IMR-90 (cell line): ENCODE measurements at regions not wholly inside any gene's neighbourhood (a gene's known extent, or its start where the extent isn't known, plus 50 kb on each side); places are given as distances from the start of the nearest gene placed in this dataset.

Experiments
- BHLHE40 ChIP-seq: fragments of 150-350 bp; IDR thresholded peaks from 2 replicates; pipeline ENCODE4 v1.6.1; 2016; ENCODE audit warnings: mild to moderate bottlenecking, low read depth, low read length
- CEBPB ChIP-seq: IDR thresholded peaks from 2 replicates; pipeline ENCODE4 v1.6.1; 2012; ENCODE audit warnings: low read depth, low read length, improper control_type of control experiment
- CTCF ChIP-seq: conservative IDR thresholded peaks from 2 replicates; pipeline ENCODE4 v1.5.1; 2012; ENCODE audit warnings: mild to moderate bottlenecking, low read depth, low read length, improper control_type of control experiment
- FOS ChIP-seq: fragments of 150-350 bp; IDR thresholded peaks from 2 replicates; pipeline ENCODE4 v1.6.1; 2016; ENCODE audit warnings: low read depth, low read length
- MAFK ChIP-seq: IDR thresholded peaks from 2 replicates; pipeline ENCODE4 v1.6.1; 2012; ENCODE audit warnings: low read depth, low read length, improper control_type of control experiment
- MXI1 ChIP-seq: IDR thresholded peaks from 2 replicates; pipeline ENCODE4 v1.6.1; 2012; ENCODE audit warnings: low read depth, mild to moderate bottlenecking, low read length, moderate library complexity, borderline replicate concordance
- POLR2A ChIP-seq: IDR thresholded peaks from 2 replicates; pipeline ENCODE4 v1.6.1; 2012; ENCODE audit warnings: mild to moderate bottlenecking, low read depth, low read length
- RAD21 ChIP-seq: IDR thresholded peaks from 2 replicates; pipeline ENCODE4 v1.6.1; 2012; ENCODE audit warnings: low read length, improper control_type of control experiment
- RFX5 ChIP-seq: IDR thresholded peaks from 2 replicates; pipeline ENCODE4 v1.8.0; 2012; ENCODE audit warnings: low read depth, mild to moderate bottlenecking, low read length, moderate library complexity
- SMC3 ChIP-seq: fragments of 150-350 bp; IDR thresholded peaks from 2 replicates; pipeline ENCODE4 v1.6.1; 2016; ENCODE audit warnings: low read depth, mild to moderate bottlenecking, antibody characterized with exemption, low read length, moderate library complexity
- USF2 ChIP-seq: fragments of 150-350 bp; IDR thresholded peaks from 2 replicates; pipeline ENCODE4 v1.6.1; 2017; ENCODE audit warnings: mild to moderate bottlenecking, antibody characterized with exemption, low read length, low read depth
- TF ChIP-seq, protein P1 (sequence below): fragments of 150-350 bp; IDR thresholded peaks from 2 replicates; pipeline ENCODE4 v1.6.1; 2016; ENCODE audit warnings: low read depth, mild to moderate bottlenecking, low read length, moderate library complexity, borderline replicate concordance

DNA sequence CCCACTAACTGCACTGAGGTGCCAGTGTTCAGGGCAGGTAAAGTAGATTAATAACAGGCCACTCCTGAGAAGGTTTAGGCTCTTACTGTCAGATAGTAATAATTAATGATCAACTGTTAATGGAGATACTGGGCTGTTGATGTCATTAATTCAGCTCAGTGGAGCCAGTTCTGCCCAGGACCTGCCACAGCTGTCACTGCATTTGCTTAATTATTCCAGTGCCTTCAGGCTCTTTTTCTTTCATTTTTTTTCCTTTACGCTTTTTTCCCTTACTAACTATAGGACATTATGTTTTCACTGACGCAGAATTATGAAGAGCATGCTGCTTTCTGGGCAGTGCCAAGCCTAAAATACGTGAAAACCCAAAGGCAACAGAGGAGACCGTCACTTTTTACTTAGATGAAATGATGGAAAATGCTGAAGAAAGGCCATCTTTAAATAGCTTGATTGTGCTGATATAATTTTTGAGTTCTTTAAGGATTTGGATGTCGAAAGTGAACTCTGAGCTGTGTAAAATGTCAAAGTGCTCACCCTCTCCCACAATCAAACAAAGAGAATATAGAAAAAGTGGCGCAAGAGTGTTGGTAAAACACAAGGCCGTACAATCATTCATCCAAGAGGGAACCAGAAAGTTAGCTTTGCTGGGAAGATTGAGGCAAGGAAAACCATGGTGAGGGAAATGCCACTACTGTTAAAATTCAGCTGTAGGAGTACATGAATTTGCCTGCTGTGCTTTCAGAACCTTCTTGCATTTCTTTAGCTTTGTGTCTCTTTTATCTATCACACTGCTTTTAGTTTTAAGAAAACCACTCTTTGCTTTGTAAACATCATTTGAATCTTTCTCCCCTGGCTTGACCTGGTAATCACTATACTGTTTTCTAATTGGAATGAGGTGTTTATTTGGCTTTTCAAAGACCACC lies 192.0 kb upstream of the ZEB2 start:
- no peak for TF ChIP-seq CTCF
- no peak for TF ChIP-seq FOS
- no peak for TF ChIP-seq MXI1
- no peak for TF ChIP-seq RFX5
- no peak for TF ChIP-seq POLR2A
- TF ChIP-seq MAFK = no peak
- no peak for TF ChIP-seq RAD21
- TF ChIP-seq, protein P1, sequence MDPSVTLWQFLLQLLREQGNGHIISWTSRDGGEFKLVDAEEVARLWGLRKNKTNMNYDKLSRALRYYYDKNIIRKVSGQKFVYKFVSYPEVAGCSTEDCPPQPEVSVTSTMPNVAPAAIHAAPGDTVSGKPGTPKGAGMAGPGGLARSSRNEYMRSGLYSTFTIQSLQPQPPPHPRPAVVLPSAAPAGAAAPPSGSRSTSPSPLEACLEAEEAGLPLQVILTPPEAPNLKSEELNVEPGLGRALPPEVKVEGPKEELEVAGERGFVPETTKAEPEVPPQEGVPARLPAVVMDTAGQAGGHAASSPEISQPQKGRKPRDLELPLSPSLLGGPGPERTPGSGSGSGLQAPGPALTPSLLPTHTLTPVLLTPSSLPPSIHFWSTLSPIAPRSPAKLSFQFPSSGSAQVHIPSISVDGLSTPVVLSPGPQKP = no peak
- TF ChIP-seq CEBPB = no peak
- TF ChIP-seq BHLHE40 = no peak
- no peak for TF ChIP-seq USF2
- no peak for TF ChIP-seq SMC3
